Liver (tissue), 8 donors: ENCODE measurements at regions not wholly inside any gene's neighbourhood (a gene's known extent, or its start where the extent isn't known, plus 50 kb on each side); places are given as distances from the start of the nearest gene placed in this dataset.

Experiments used
- DNase-seq: peaks from one replicate; pipeline ENCODE4 v3.0.0-alpha.2; 2017; ENCODE audit warnings: low spot score
- H3K27ac ChIP-seq, 2 donors: one replicate each; pipeline ENCODE4 v1.7.0; 2013; ENCODE audit warnings: inconsistent platforms in 2 of 2, low read length in 2 of 2, control low read depth in 1 of 2, low read depth in 1 of 2, mild to moderate bottlenecking in 1 of 2
- H3K27me3 ChIP-seq, 4 donors: one replicate each; pipeline versions ENCODE4 v1.6.1 to v1.7.0; 2013; ENCODE audit warnings: low read length in 3 of 4, inconsistent platforms in 1 of 4, mild to moderate bottlenecking in 1 of 4, moderate library complexity in 1 of 4; ENCODE audit not compliant: control insufficient read depth in 4 of 4, insufficient read depth in 4 of 4
- H3K36me3 ChIP-seq, 4 donors: one replicate each; pipeline versions ENCODE4 v1.6.1 to v1.7.0; 2013; ENCODE audit warnings: low read length in 3 of 4, mild to moderate bottlenecking in 3 of 4, low read depth in 1 of 4, moderate library complexity in 1 of 4; ENCODE audit not compliant: control insufficient read depth in 4 of 4, insufficient read depth in 3 of 4
- H3K4me1 ChIP-seq, 4 donors: one replicate each; pipeline versions ENCODE4 v1.6.1 to v1.7.0; 2013; ENCODE audit warnings: low read length in 3 of 4, mild to moderate bottlenecking in 3 of 4, moderate library complexity in 1 of 4; ENCODE audit not compliant: control insufficient read depth in 4 of 4, insufficient read depth in 4 of 4
- H3K4me3 ChIP-seq, 3 donors: one replicate each; pipeline versions ENCODE4 v1.6.1 to v1.7.0; 2013; ENCODE audit warnings: low read length in 3 of 3, control low read depth in 1 of 3, low read depth in 1 of 3, mild to moderate bottlenecking in 1 of 3
- H3K9ac ChIP-seq, 2 donors: one replicate each; pipeline ENCODE4 v1.7.0; 2013; ENCODE audit warnings: low read length in 2 of 2, mild to moderate bottlenecking in 2 of 2, moderate library complexity in 2 of 2, control low read depth in 1 of 2, low read depth in 1 of 2
- H3K9me3 ChIP-seq, 4 donors: one replicate each; pipeline versions ENCODE4 v1.6.1 to v1.7.0; 2013; ENCODE audit warnings: low read length in 3 of 4; ENCODE audit not compliant: control insufficient read depth in 4 of 4
- EGR1 ChIP-seq, 2 donors: IDR thresholded peaks; 2 replicates each; pipeline ENCODE4 v1.6.1; 2016 to 2018; ENCODE audit warnings: antibody characterized with exemption in 2 of 2, low read depth in 2 of 2
- FOXA1 ChIP-seq: IDR thresholded peaks from 2 replicates; pipeline ENCODE4 v1.6.1; 2016; ENCODE audit warnings: antibody characterized with exemption
- FOXA2 ChIP-seq: IDR thresholded peaks from 2 replicates; pipeline ENCODE4 v1.6.1; 2016; ENCODE audit warnings: antibody characterized with exemption
- HNF4A ChIP-seq, 2 donors: conservative IDR thresholded peaks; 2 replicates each; pipeline ENCODE4 v1.6.1; 2016; ENCODE audit warnings: antibody characterized with exemption in 2 of 2, mild to moderate bottlenecking in 2 of 2
- JUND ChIP-seq, 2 donors: IDR thresholded peaks; 2 replicates each; pipeline ENCODE4 v1.6.1; 2016; ENCODE audit warnings: antibody characterized with exemption in 2 of 2
- RAD21 ChIP-seq, 2 donors: IDR thresholded peaks; 2 replicates each; pipeline ENCODE4 v1.6.1; 2016; ENCODE audit warnings: antibody characterized with exemption in 2 of 2, mild to moderate bottlenecking in 2 of 2
- RXRA ChIP-seq, 2 donors: IDR thresholded peaks; 2 replicates each; pipeline ENCODE4 v1.6.1; 2017 to 2018; ENCODE audit warnings: antibody characterized with exemption in 2 of 2, mild to moderate bottlenecking in 1 of 2
- SP1 ChIP-seq: IDR thresholded peaks from 2 replicates; pipeline ENCODE4 v1.6.1; 2018; ENCODE audit warnings: antibody characterized with exemption, mild to moderate bottlenecking
- TAF1 ChIP-seq: conservative IDR thresholded peaks from 2 replicates; pipeline ENCODE4 v1.6.1; 2016; ENCODE audit warnings: antibody characterized with exemption, mild to moderate bottlenecking
- YY1 ChIP-seq: IDR thresholded peaks from 2 replicates; pipeline ENCODE4 v1.6.1; 2016; ENCODE audit warnings: antibody characterized with exemption, mild to moderate bottlenecking
- WGBS: extraction: QIAGEN DNeasy Blood & Tissue Kit; methylation state at CpG from one replicate; pipeline ENCODE4 v1.1.7; 2013; 5-methylcytosine and 5-hydroxymethylcytosine counted together
- TF ChIP-seq, protein P1 (sequence below): fragments of 150-350 bp; IDR thresholded peaks from 2 replicates; pipeline ENCODE4 v1.5.1; 2017; ENCODE audit warnings: improper control_type of control experiment, low read depth, low read length; ENCODE audit not compliant: missing input control
- TF ChIP-seq, protein P2 (sequence below): IDR thresholded peaks from 2 replicates; pipeline ENCODE4 v1.6.1; 2016; ENCODE audit warnings: antibody characterized with exemption
- TF ChIP-seq, protein P3 (sequence below): IDR thresholded peaks from 2 replicates; pipeline ENCODE4 v1.6.1; 2016; ENCODE audit warnings: antibody characterized with exemption
- TF ChIP-seq, protein P4 (sequence below): IDR thresholded peaks from 2 replicates; pipeline ENCODE4 v1.6.1; 2016; ENCODE audit warnings: antibody characterized with exemption
- donor health status: healthy.
- donor health status: healthy.
- donor health status: healthy.
- donor health status: healthy.
- donor health status: healthy.

DNA sequence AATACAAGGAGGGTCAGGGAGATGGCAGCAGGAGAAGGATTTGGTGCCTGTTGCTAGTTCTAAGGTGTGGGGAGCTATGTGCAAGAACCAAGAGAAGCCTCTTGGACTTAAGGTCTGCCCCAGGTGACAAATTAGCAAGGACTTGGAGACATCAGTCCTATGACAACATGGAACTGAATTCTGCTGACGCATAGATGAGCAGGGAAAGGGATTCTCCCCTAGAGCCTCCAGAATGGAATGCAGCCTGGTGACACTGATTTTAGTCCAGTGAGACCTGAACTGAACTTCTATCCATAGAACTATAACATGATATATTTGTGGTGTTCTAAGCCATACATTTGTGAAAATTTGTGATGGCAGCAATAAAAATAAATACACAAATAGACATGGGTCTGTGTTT, 215.6 kb downstream of the ESM1 start:
- Histone ChIP-seq H3K27me3 (no peaks in the 10 kb centered on the region), H3K4me1 (no peaks in the 10 kb centered on the region), H3K4me3 (no peak overlapping the region), H3K9me3 (no peaks in the 10 kb centered on the region), H3K27ac (no peak overlapping the region), H3K36me3 (no peaks in the 10 kb centered on the region), H3K9ac (no peak overlapping the region)
- 98% methylated on average over 1 of the region's 1 CpG for WGBS
- no peak for DNase-seq
- TF ChIP-seq FOXA2 (no peak), FOXA1 (no peak)
- TF ChIP-seq, protein P1, sequence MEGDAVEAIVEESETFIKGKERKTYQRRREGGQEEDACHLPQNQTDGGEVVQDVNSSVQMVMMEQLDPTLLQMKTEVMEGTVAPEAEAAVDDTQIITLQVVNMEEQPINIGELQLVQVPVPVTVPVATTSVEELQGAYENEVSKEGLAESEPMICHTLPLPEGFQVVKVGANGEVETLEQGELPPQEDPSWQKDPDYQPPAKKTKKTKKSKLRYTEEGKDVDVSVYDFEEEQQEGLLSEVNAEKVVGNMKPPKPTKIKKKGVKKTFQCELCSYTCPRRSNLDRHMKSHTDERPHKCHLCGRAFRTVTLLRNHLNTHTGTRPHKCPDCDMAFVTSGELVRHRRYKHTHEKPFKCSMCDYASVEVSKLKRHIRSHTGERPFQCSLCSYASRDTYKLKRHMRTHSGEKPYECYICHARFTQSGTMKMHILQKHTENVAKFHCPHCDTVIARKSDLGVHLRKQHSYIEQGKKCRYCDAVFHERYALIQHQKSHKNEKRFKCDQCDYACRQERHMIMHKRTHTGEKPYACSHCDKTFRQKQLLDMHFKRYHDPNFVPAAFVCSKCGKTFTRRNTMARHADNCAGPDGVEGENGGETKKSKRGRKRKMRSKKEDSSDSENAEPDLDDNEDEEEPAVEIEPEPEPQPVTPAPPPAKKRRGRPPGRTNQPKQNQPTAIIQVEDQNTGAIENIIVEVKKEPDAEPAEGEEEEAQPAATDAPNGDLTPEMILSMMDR, result no peak

DNA sequence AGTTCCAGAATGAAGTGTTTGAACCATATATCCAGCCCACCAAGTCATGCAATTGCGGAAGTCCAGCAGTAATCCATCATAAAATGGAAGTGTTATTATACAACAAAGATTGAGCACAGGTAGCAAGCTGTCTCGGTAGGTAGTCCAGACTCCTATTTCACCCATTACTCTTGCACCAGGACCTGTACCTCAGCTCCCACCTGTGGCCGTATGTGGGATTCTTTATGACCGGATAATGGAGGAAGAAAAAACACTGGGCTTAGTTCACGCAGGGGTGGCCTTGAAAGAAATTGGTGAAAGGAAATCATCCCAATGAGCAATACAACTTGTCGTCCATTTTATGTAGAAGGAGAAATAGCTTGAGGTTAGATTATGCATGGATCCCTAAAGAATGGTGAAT, 216.3 kb downstream of the ESM1 start:
- WGBS, result 61% methylated on average over 6 of the region's 6 CpGs
- TF ChIP-seq FOXA1, result no peak
- TF ChIP-seq RAD21 (IDR thresholded peaks at IDR 0.05), result peak; percentile 77 to 81
- TF ChIP-seq, protein P1, result peak; percentile 35
- H3K4me1 ChIP-seq, result no peaks in the 10 kb centered on the region
- no peaks in the 10 kb centered on the region for H3K27me3 ChIP-seq
- no peak overlapping the region for H3K27ac ChIP-seq
- DNase-seq, result no peak
- H3K9me3 ChIP-seq, result no peaks in the 10 kb centered on the region
- no peak overlapping the region for H3K4me3 ChIP-seq
- H3K36me3 ChIP-seq, result no peaks in the 10 kb centered on the region
- no peak overlapping the region for H3K9ac ChIP-seq

DNA sequence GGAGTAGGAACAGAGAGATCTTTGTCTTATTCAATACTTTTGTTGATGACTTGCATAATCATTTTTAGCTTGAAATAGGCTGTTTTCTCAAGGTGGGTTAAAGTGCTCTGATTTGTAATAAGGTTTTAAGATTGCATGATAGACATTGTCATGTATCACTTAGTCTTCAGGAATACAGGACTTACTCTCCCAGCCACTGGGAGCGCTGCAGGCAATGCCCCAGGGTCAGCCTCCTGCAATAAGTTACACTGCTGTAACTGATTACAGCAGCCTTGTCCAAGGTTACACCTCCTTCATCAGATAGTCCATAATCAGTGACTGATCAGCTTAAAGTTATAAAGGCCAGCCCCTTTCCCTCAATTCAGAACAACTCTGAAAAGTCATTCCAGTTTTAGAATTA, 218.6 kb downstream of the ESM1 start:
- TF ChIP-seq RAD21 (IDR thresholded peaks at IDR 0.05), result peak in 1 of 2 donors; percentile 33
- no peak for TF ChIP-seq YY1
- no peak for TF ChIP-seq RXRA (IDR thresholded peaks at IDR 0.05)
- 92% methylated on average over 1 of the region's 1 CpG for WGBS

DNA sequence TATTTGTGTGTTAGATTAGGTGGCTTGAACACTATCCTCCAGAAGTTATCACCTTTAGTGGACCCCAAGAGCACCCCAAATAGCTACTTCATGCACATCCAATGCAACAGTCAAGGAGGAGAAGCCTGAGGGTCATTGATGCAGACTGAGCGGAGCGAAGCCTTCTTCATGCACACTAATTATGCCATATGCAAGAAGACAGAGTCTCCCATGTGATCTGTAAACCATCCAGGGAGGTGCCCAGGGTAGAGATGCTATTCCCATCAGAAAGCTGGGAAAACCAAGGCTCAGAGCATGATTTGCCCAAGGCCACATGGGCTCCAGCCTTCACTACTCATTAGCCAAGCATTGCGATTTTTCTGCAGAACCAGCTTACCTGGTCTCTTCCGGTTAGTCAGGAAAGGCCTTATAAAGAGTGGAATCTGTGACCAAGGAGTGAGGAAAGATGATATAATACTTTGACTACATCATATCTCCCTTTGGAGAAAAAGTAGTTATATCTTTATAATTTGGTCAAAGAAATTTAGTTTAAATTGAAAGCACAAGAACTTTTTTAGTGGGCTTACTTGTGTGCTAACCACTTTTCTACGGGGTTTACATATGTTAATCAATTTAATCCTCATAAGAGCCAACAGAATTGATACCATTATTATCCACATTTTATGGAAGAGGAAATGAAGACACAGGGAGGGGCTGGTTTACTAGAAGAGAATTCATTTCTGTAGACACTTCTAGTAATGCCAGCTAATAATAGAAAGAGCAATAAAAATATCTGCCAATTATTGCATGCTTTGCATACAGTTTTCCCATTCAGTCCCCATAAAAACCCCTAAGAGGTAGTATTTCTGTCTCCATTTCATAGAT, 220.0 kb downstream of the ESM1 start:
- H3K4me3 ChIP-seq, result no peak overlapping the region
- no peak overlapping the region for H3K27ac ChIP-seq
- no peaks in the 10 kb centered on the region for H3K9me3 ChIP-seq
- H3K27me3 ChIP-seq, result no peaks in the 10 kb centered on the region
- WGBS, result 94% methylated on average over 5 of the region's 5 CpGs
- H3K36me3 ChIP-seq, result no peaks in the 10 kb centered on the region
- no peak overlapping the region for H3K9ac ChIP-seq
- DNase-seq, result no peak
- peaks cover 0 to 2% (median 0%) of the 10 kb centered on the region in 4 donors for H3K4me1 ChIP-seq
- no peak for TF ChIP-seq EGR1 (IDR thresholded peaks at IDR 0.05; ENCODE audit: low read depth in 2 of 2)
- TF ChIP-seq TAF1, result no peak
- no peak for TF ChIP-seq HNF4A (conservative IDR thresholded peaks at IDR 0.05)
- TF ChIP-seq JUND (IDR thresholded peaks at IDR 0.05), result no peak
- TF ChIP-seq, protein P2, sequence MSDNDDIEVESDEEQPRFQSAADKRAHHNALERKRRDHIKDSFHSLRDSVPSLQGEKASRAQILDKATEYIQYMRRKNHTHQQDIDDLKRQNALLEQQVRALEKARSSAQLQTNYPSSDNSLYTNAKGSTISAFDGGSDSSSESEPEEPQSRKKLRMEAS, result no peak
- TF ChIP-seq, protein P3, sequence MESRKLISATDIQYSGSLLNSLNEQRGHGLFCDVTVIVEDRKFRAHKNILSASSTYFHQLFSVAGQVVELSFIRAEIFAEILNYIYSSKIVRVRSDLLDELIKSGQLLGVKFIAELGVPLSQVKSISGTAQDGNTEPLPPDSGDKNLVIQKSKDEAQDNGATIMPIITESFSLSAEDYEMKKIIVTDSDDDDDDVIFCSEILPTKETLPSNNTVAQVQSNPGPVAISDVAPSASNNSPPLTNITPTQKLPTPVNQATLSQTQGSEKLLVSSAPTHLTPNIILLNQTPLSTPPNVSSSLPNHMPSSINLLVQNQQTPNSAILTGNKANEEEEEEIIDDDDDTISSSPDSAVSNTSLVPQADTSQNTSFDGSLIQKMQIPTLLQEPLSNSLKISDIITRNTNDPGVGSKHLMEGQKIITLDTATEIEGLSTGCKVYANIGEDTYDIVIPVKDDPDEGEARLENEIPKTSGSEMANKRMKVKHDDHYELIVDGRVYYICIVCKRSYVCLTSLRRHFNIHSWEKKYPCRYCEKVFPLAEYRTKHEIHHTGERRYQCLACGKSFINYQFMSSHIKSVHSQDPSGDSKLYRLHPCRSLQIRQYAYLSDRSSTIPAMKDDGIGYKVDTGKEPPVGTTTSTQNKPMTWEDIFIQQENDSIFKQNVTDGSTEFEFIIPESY, result no peak
- TF ChIP-seq FOXA2, result no peak
- no peak for TF ChIP-seq RAD21 (IDR thresholded peaks at IDR 0.05)
- no peak for TF ChIP-seq YY1
- no peak for TF ChIP-seq SP1
- no peak for TF ChIP-seq FOXA1
- TF ChIP-seq, protein P4, sequence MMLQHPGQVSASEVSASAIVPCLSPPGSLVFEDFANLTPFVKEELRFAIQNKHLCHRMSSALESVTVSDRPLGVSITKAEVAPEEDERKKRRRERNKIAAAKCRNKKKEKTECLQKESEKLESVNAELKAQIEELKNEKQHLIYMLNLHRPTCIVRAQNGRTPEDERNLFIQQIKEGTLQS, result no peak

More for the DNA sequence above, 218.6 kb downstream of the ESM1 start:
- H3K4me3 ChIP-seq, result no peak overlapping the region
- H3K36me3 ChIP-seq, result no peaks in the 10 kb centered on the region
- no peaks in the 10 kb centered on the region for H3K9me3 ChIP-seq
- H3K27me3 ChIP-seq, result no peaks in the 10 kb centered on the region
- DNase-seq, result no peak
- no peak overlapping the region for H3K9ac ChIP-seq
- no peaks in the 10 kb centered on the region for H3K4me1 ChIP-seq
- no peak overlapping the region for H3K27ac ChIP-seq
